ENCODE measurements at regions not wholly inside any gene's neighbourhood (a gene's known extent, or its start where the extent isn't known, plus 50 kb on each side); places are given as distances from the start of the nearest gene placed in this dataset.

- TF ChIP-seq CTCF (tag by site-specific recombination; IDR thresholded peaks at IDR 0.05), result no peak
- TF ChIP-seq REST (tag by site-specific recombination; IDR thresholded peaks at IDR 0.05), result no peak
- no peak for TF ChIP-seq ZNF776 (tag by site-specific recombination; IDR thresholded peaks at IDR 0.05; ENCODE audit: borderline replicate concordance)
- TF ChIP-seq ZBTB7A (tag by site-specific recombination; IDR thresholded peaks at IDR 0.05; ENCODE audit: low read depth), result no peak
- TF ChIP-seq ZNF560 (tag by site-specific recombination; IDR thresholded peaks at IDR 0.05; ENCODE audit: borderline replicate concordance), result no peak
- no peak for TF ChIP-seq ZNF354C (tag by site-specific recombination; IDR thresholded peaks at IDR 0.05; ENCODE audit: borderline replicate concordance, low read depth)
- no peak for TF ChIP-seq ZNF580 (tag by site-specific recombination; IDR thresholded peaks at IDR 0.05)
- no peak for TF ChIP-seq ZEB2 (tag by site-specific recombination; IDR thresholded peaks at IDR 0.05)
- no peak for TF ChIP-seq PBX3 (CRISPR knock-in tag; IDR thresholded peaks at IDR 0.05)
These were observed 641.4 kb downstream of the ACTR3B start for GRCh38 chr7:153400735-153401593.
